ENCODE measurements at regions not wholly inside any gene's neighbourhood (a gene's known extent, or its start where the extent isn't known, plus 50 kb on each side); places are given as distances from the start of the nearest gene placed in this dataset.

- DNase-seq (ENCODE audit: low read depth, low spot score) = no peak
These were observed 788.0 kb downstream of the C4orf33 start for GRCh38 chr4:129883996-129884395.

- no peak for DNase-seq (ENCODE audit: low read depth, low spot score)
These were observed 801.2 kb downstream of the C4orf33 start for GRCh38 chr4:129897111-129897510.

DNA sequence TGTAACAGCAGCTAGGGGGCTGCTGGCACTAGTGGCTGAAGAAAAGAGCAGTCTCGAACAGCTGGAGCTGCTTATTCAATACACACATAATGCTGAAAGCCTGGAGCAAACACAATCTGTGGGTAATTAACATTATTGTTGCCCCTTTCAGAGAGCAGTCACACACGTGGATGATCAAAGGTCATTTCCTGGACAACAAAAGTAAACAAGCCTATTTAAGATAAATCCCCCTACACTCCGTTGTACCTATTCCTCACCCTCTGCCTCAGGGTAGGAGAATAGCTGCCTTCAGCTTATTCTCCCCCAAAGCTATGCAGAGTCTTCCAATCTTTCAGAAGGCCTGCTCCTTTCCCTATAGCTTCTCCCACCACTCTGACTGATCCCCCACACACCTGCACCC is 803.9 kb downstream of the C4orf33 start:
- DNase-seq (ENCODE audit: low read depth, low spot score) = no peak

- DNase-seq (ENCODE audit: low read depth, low spot score) = no peak
These were observed 804.5 kb downstream of the C4orf33 start for GRCh38 chr4:129900430-129900953.

DNA sequence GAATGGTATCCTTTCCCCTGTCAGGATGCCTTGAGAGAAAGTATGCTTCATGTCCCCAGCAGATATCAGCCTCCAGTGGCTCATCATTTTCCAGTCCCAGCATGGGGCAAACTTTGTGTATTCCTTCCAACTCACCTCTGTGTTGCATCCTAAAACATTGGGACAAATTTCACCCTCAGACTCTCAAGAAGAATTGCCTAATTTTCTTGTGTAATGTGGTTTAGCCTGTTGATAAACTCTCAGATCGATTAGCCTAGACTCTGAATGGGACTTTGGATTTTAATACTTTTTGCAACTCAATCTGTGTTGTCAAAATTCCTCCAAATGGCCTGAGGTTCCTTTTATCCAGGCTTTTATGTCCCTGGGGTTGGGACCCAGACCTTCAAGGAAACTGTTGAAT is 805.3 kb downstream of the C4orf33 start:
- DNase-seq (ENCODE audit: low read depth, low spot score) = no peak

- DNase-seq (ENCODE audit: low read depth, low spot score) = no peak
These were observed 807.9 kb downstream of the C4orf33 start for GRCh38 chr4:129903861-129904260.

GRCh38 chr4:129905256-129905655 is 809.3 kb downstream of the C4orf33 start:
- DNase-seq (ENCODE audit: low read depth, low spot score) = no peak

DNA sequence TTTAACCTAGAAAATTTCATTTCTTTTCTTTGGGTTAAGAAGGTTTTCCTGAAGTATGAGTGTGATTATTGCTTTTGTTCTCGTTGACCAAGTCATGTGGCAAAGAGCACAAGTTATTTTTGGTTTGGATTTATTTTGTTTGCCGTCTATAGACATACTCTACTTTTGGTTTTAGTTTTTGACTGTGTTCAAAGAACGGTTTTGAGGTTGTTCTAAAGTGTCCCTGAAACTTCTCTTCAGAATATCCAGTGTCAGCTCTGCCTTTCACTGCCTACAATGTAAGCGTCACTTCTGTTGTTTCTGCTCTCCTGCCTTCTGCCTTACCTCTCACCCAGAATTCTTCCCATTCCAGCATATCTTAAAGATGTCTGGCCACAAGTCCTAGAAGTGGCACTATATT is 812.2 kb downstream of the C4orf33 start:
- no peak for DNase-seq (ENCODE audit: low read depth, low spot score)

- DNase-seq (ENCODE audit: low read depth, low spot score) = no peak
These were observed 821.0 kb downstream of the C4orf33 start for GRCh38 chr4:129916991-129917390.

GRCh38 chr4:129917651-129918050 is 821.7 kb downstream of the C4orf33 start:
- DNase-seq (ENCODE audit: low read depth, low spot score) = no peak

- no peak for DNase-seq (ENCODE audit: low read depth, low spot score)
These were observed 831.0 kb downstream of the C4orf33 start for GRCh38 chr4:129926936-129927335.

DNA sequence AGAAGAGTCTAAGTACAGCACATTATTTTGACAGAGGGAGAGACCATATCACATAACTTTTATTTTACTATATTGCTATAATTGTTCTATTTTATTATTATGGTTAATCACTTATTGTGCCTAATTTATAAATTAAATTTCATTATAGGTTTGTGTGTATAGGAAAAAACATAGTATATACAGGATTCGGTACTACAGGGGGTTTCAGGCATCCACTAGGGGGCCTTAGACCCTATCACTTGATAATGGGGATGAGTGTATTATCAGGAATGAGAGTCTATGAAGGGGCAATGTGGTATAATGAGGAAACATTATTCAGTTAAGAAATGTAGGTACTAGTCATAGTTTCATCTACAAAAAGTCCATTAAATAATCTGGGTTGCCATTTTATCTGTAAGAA is 833.1 kb downstream of the C4orf33 start:
- no peak for DNase-seq (ENCODE audit: low read depth, low spot score)

- no peak for DNase-seq (ENCODE audit: low read depth, low spot score)
These were observed 834.0 kb downstream of the C4orf33 start for GRCh38 chr4:129929984-129930383.

- no peak for DNase-seq (ENCODE audit: low read depth, low spot score)
These were observed 854.3 kb downstream of the C4orf33 start for GRCh38 chr4:129950217-129950616.

DNA sequence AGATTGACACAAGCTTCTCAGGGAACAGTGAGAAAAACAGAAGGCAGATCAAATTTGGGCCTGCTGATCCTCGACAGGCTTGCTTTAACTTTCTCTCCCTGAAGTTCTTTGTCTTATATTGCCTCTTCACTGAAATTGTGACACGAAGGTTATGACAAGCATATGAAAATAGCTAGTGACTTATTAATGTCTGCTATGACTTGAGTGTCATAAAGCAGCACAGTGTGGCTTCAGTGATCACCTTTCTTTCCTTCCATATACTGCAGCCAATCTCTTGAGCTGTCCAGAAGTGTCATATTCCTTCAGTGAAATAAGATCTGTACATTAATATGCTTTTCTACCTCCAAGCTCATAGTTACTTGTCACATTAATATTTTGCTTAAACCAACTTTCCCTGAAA is 870.2 kb downstream of the C4orf33 start:
- DNase-seq (ENCODE audit: low read depth, low spot score) = no peak

GRCh38 chr4:129968366-129968765 is 872.4 kb downstream of the C4orf33 start:
- DNase-seq (ENCODE audit: low read depth, low spot score) = no peak

DNA sequence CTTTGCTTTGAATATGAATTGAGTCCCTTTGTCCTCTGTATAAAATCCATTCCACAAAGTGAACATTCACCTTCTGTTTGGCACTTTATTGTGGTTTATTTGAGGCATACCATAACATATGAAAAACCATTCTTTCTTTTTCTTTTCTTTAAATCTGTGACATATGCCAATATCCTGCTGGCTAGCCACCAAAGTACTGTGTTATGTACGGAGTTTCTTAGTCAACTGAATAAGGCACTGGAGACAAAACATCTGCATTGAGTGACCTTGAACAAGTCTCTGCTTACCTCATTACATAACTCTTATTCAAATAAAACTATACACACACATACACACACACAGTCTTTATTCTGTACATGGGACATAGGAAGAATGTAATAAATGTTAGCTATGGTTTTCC is 872.8 kb downstream of the C4orf33 start:
- no peak for DNase-seq (ENCODE audit: low read depth, low spot score)

DNA sequence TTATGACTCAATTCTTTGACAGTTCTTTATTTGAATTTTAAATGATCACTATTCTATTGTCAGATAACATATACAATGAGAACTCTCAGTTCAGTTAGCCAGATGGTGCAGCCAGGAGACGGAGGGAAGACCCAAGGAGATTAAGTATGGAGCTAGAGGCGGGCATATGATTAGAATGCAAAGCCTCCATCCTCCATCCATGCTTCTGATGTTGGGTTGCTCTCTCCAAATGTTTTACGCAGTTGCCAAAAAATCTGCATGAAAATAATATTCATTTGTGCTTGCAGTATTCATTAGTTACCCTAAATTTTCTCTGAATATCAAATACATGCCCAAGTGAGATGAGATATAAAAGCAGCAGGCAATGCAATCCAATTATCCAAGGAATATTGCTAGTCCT is 874.8 kb downstream of the C4orf33 start:
- DNase-seq (ENCODE audit: low read depth, low spot score) = no peak

DNA sequence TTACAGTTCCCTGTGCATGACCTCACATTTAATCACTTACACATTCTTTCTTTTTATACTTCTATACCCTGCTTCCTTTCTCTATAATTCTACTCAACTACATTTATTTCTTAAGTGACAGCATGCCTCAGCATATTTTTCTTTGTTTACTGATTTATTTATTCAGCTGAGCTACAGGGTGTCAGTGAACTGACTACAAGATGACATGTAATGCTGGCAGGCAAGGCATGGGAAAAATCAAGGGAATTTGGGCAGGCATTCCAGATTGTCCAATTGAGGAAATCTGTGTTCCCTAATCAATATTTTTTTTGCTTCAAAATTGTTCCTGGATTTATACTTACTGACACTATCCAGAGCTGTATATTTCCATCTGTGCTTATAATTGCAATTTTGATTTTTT is 875.5 kb downstream of the C4orf33 start:
- DNase-seq (ENCODE audit: low read depth, low spot score) = no peak

- no peak for DNase-seq (ENCODE audit: low read depth, low spot score)
These were observed 876.3 kb downstream of the C4orf33 start for GRCh38 chr4:129972257-129972656.

DNA sequence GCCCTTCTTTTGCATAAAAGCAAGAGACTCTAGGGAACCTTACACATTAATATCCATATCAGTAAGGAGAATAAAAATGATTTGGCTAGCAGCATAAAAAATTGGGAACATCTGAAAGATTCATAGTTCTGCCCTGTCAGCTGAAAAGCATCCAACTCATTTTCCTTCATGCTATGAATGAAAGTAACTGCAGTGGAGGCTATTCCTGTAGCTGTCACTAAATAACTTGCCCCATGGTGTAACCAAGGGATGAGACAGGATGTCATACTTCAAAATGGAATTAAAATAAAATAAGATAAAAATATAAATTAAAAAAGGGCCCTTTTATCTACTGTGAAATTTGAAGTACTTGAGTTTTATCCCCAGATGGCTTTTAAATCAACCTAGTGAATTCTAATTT is 878.8 kb downstream of the C4orf33 start:
- no peak for DNase-seq (ENCODE audit: low read depth, low spot score)

GRCh38 chr4:129978315-129978714 is 882.4 kb downstream of the C4orf33 start:
- DNase-seq (ENCODE audit: low read depth, low spot score) = no peak

- no peak for DNase-seq (ENCODE audit: low read depth, low spot score)
These were observed 893.0 kb downstream of the C4orf33 start for GRCh38 chr4:129988957-129989356.

DNA sequence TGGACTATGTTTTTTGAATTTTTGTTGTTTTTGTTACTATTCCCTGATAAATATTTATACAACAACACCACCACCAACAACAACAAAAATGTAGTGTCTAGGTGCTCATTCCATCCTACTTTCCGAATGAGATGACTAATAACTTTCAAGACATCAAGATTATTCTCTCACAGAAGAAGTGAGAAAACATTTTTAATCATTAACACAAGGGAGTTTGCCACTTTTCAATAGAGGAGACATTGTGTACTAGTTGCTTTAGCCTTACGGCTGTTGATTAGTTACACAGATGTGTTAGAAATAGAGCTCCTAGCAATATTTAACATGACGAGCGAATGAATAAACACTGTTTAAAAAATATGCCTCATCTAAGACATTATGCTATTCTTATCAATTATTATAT is 898.8 kb downstream of the C4orf33 start:
- DNase-seq (ENCODE audit: low read depth, low spot score) = no peak
